Dermis microvascular lymphatic vessel endothelial cell (primary cell): ENCODE measurements at regions not wholly inside any gene's neighbourhood (a gene's known extent, or its start where the extent isn't known, plus 50 kb on each side); places are given as distances from the start of the nearest gene placed in this dataset.

ENCODE experiments used
- DNase-seq, 2 donors: peaks; one replicate each; pipeline versions ENCODE4 v3.0.0 to v3.0.0-alpha.2; 2010; ENCODE audit warnings: low read depth in 2 of 2

DNA sequence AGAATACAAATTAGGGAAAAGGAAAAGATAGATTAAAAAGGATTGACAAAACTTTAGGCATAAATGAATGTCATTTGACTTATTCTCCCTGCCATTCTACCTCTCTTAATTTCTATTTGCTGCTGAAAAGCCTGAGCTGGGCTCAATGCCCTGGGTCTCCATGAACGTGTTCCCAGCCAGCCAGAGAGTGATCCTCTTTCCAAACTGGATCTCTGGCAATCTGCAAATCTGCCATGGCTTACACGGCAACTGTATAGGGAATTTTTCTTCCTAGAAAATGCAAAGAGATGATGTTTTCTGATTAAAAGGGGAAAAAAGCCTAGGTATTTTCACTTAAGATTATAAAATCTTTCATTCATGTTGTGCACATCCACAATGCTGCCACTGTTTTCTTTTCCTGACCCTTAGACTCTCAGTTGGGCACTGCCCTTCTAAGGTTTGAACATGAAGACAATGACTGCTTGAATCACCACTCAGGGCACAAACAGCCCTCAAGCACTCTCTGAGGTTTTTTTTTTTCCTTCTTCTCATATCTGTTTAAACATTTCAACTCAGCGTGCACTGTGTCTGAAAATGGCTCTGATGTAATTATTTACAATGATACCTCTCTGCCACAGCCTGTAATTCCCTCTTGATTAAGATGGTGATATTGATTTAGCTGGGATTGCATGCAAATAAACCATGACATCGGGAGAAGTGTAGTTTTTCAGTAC lies 60.3 kb downstream of the DACT1 start:
- DNase-seq, result no peak

DNA sequence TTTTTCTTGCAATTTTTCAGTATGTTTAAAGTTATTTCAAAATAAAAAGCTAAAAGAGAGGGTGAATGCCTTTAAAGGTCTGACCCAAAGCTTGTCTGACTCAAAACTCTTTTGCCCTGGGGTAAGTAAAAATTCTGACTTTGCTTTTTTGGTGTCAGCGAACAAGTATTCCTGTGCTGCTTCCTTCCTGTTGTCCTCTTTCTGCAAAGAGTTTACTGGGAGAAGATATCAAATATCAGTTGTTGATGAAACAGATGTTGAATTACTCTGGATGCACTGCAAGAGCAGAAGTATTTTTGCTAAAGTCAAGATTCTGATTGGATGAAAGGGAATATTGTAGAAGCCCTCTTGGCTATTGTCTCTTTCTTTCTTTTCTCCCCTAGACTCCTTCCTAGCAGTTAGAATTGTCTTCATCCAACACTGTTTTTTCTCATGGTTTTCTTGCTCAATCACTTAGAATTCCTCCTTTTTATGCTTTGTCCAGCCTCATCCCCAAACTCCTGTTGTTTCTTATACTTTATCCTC lies 62.0 kb downstream of the DACT1 start:
- DNase-seq, result no peak

DNA sequence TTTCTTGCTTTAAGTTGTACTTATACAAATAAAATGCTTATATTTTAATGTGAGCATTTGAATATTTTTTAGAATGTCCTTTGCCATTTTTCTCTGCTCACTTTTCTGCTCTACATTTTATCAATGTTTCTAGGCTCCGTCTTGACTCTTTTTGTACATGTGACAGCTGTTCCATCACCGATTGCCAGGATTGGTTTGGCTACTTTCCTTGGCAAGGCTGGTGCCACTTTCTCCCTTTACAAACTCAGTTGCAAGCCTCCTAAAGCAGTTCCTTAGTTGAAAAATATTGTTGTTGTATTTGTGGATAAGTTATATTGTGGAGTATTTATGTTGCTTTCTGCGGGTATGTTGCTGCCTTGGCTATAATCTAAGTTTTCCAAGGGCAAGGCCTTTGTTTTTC lies 63.4 kb downstream of the DACT1 start:
- DNase-seq, result no peak

DNA sequence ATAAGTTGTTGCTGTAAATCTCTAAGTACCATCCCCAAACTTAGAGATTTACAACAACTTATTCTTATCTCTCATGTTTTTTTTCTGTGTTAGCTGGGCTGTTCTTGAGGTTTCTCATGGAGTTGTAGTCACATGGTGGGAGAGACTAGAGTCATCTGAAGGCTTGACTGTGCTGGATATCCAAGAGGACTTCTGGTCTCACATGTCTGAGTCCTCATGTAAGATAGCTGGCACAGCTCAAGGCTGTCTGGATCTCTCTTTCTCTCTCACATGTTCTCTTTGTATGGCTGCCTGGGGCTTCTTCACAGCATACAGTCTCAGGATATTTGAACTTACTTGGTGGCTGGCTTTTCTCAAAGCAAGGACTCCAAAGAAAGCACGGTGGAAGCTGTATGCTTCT lies 63.8 kb downstream of the DACT1 start:
- no peak for DNase-seq

DNA sequence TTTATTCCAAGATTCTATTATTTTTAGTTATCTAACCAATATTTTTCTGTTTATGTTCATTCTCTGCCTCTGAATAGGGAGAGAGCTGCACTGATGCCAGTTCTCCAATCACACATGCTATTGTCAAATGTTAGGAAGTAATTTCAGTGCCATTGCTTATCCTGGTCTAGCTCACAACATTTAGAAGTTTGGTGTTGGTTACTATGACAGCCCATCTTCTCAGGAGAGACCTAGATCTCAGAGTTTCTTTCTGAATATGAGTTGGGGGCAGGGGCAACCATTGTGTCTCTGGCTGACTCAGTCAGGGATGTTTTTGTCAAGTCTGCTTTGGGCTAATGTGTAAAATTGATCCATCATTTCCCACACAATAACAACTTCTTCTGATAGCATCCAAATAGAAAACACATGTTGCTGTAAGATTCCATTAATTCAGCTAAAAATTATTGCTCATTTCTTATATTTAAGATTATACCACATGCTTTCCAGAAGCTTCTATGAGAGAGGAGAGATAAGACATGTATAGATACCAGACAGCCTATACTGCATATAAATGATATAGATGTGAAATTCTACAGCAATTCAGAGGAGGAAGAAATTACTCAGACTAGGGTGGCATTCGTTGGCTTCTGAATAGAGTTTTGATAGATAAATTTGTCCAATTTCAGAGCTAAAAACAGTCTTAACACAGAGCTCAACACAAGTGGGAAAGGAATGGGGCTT lies 64.8 kb downstream of the DACT1 start:
- DNase-seq, result no peak

DNA sequence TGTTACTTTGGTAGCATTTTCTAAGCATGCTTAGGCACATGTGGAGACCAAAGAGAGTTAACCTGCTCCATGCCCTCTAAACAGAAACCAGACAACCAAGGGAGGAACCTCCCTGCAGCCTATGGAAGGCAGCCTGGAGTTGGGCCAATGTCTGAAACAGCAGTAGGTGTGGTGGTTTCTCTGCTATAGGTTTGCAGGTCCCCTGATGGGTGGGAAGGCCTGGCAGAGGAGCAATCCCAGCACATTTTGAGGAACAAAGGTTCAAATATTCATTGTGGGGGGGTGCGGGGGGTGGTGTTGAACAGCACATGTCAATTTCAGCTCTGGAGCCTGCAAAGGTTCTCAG lies 65.4 kb downstream of the DACT1 start:
- DNase-seq, result no peak

DNA sequence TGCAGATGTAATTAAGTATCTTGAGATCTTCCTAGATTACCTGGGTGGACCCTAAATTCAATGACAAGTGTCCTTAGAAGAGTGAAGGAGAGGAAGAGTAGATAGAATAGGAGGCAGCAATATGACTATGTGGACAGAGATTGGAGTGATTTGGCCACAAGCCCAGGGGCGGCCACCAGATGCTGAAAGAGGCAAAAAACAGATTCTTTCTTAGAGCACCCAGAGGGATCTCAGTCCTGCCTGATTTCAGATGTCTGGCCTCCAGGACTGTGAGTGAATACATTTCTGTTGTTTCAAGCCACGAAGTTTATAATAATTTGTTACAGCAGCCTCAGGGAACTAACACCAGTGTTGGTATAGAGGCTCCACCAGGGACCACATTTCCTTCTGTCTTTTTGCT lies 67.3 kb downstream of the DACT1 start:
- DNase-seq, result no peak

DNA sequence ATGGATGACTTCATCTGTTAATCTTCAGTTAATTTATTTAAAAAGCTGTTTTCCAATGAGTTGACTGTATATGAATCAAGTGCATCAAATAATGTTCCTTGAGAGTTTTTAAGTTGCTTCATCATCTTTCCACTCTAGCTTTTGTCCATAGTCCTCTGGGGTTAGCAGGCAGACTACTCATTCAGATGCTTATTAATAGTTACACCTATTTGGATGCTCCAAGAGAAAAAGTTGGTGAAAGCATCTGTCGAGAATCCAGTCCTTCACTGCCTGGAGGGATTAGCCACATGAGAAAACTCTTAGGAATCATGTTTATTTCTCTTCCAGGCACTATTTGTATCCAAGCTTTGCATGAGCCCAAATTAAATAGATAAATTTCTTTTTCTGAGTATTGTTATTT lies 70.2 kb downstream of the DACT1 start:
- DNase-seq, result no peak

DNA sequence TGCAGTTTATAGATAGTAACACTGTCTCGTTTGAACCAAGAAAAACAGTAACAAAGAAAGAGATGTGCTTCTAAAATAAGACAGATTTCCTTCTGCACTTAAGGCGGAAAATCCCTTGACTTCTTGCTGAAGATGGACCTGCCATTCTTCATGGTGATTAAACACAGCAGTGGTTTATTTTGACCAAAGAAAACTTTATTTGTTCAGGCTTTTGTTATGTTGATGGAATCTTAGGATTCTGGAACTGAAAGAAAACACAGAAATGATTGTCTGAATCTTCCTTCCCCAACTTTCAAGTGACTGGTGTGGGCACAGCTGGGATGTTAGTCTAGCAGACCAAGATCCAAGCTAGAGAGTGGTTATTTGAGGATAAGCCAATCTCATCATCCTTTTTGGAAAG lies 72.2 kb downstream of the DACT1 start:
- DNase-seq, result no peak

DNA sequence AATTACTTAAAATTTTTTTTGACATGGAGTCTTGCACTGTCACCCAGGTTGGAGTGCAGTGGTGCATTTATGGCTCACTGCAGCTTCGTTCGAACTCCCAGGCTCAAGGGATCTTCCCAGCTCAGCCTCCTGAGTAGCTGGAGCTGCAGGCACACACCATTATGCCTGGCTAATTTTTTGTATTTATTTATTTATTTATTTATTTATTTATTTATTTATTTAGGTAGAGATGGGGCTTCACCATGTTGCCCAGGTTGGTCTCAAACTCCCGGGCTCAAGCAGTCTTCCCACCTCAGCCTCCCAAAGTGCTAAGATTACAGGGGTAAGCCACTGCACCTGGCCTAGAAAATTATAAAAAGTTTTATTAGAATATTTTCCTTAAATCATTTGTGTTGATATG lies 73.6 kb downstream of the DACT1 start:
- DNase-seq, result no peak

DNA sequence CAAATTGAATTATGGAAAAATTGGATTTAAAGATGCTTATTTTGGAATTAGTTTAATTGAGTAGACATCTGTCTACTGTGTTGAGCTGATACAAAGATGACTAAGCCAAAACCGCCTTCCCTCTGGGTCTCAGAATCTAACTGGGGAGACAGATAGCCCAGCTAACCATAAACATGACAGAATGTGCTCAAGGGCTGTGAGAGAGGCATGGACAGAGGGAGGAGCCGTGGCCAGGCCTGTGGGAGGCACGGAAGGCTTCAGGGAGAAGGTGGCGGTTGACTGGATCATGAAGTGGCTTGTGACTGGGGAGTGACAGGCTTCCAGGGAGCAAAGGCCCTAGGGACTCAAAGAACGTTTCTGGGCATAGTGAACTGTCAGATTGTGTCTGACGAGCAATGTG lies 74.6 kb downstream of the DACT1 start:
- no peak for DNase-seq

DNA sequence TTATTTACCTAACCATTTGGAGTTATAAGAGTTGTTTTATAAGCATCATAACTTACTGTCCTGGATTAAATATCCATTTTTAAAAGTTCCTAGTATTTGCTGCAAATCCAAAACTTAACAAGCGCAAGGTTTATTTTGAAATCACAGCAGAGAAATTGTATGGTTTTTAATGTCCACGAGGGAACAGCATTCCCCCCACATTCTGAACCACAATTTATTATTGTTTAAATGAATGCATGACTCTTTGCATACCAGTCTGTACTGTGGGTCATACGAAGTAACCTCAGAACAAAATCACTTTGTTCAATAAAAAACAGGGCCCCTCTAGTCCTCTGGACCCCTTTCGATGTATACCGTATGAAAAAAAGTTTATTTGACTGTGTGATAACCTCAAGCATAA lies 75.9 kb downstream of the DACT1 start:
- DNase-seq, result no peak

DNA sequence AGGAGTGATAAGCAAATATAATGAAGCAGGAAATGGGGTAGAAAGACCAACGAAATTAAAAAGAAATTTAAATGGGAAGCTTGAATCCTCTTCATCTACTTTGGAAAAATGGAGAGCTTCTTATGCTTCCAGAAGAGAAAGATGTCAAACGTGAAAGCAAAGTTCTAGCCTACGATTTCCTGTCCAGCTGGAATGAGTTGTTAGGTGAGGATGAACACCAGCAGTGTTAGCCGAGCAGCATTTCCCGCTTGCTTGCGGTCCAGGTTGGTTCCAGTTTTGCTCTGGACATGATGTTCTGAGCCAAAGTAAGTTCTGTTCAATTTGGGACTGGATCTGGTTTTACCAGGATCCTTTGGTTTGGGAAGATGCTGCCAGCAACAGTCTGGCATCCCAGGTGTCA lies 78.9 kb downstream of the DACT1 start:
- DNase-seq, result no peak

DNA sequence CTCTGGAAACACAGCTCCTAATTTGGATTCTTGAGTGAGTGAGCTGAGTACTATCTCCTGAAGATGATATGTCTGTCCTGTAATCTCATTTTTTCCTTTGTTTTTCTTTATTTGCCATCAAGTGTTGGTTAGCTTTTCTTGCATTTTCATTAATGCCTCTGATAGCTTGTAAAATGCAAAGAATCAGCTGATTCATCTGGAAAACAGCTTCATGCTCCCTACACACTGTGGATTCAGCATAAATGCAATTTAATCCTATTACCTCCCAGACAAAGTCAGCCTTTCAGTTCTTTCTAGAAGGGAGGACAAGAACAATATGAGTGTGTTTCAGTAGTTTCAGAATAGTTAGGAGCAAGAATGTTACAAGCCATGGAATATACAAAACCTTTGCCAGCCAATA lies 79.4 kb downstream of the DACT1 start:
- DNase-seq, result no peak

DNA sequence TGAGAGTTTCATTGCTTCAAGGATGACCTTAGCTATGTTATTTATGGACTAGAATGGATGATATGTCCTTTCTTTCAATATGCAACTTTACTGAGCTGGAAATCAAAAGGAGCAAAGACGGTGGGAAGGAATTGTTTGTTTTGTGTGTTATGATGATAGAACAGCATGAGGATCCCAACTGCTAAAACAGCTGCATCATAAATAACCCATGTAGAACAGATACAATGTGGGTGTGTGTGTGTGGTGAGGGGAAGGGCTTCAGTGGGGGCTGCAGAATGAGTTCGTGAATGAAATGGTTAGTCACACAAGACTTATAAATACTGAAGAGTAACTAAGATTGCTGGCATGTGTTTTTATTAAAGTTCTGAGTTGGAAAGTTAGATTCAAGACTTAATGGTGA lies 80.1 kb downstream of the DACT1 start:
- no peak for DNase-seq

DNA sequence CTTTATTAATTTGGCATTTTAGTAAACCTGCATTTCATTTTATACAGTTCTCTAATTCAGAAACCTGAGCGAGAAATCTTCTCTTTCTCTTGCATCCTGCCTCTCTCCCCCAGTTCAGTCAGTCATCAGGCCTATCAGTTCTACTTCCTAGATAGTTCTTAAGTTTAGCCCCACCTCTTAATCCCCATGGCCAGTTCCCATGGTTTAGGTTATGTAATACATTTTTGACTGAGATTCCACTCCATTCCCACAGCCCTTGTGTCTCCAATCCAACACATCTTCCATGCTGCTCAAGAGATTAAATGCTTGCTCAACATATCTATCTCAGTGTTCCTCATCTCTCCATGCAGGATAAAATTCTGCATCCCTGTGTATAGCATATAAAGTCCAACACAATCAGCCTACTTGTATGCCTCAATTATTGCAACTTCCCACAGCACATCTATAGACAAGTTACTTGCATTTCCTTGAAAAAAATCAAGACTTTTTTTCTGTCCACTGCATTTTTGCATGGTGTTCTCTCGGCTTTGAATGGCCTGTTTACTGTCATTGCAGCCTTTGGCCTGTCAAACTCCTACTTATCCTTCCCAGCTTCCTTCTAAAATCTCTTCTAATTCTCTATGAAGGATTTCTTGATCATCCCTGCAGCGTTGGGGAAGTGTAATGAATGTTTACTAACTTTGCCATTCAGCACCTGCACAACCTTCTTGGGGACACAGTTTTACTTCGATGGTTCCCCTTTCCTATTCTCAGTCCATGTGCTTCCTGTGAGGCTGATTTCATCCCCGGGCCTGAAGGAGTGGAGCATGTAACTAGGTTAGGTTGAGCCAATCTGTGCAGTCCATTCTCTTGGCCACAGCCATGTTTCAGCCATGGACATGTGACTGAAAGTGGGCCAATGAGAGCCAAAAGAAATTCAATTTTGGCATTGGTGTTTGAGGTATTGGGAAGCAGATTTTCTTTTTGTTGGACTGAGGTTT lies 80.8 kb downstream of the DACT1 start:
- no peak for DNase-seq

DNA sequence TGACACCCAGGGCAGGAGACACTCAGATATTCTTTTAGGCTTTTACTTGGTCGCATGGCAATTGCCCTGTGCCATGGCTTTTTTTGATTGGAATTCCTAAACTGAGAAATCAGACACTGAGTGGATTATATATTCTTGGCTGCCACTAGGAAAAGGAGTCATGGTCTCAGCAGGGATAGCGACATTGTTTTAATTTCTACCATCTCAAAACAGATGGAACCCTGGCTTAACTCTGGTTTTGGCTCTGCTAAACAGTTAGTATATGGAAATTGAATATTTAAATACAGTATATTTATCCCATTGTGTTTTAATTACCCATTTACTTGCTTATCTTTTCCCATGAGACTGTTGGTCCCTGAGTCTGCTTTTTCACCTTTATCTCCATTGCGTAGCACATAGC lies 84.0 kb downstream of the DACT1 start:
- DNase-seq, result no peak

DNA sequence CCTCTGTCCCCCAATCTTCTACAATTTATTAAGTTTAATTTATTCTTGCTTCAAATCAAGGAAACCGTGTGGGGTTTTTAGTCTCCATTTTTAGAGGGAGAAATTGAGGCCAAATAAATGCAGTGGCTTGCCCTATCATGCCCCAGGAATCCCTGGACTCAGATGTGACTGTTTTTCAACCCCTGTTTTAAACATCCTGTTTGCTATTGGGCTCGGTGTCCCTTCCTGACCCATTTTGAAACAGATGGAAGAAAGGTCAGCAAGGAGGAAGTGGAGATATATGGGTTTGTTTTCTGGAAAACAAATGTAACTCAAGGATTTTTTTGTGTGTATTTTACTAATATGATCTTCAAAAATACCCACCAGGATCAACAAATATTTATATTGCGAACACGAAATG lies 84.7 kb downstream of the DACT1 start:
- DNase-seq, result peak in 1 of 2 donors; percentile 3

DNA sequence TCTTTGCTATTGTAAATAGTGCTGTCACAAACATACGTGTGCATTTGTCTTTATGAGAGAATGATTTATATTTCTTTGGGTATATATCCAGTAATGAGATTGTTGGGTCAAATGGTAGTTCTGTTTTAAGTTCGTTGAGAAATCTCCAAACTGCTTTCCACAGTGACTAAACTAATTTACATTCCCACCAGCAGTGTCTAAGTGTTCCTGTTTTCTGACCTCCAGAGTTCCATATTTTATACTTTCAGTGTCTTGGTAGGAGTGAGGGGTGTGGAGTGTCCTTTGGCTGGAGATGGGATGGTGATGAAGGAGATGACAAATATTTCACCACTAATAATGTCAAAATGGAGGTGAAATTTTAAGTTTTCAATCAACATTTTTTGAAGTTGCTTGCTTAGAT lies 86.4 kb downstream of the DACT1 start:
- DNase-seq, result no peak

DNA sequence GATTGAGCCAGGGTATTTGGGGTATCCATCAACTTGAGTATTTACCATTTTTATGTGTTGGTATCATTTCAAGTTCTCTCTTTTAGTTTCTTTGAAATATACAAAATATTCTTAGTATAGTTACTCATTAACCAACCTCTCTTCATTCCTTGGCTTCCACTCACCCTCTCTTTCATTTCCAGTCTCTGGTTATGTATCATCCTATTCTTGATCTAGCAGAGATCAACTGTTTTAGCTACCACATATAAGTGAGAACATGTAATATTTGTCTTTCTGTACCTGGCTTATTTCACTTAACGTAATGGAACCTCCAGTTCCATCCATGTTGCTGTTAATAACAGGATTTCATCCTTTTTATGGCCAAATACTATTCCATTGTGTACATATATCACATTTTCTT lies 86.9 kb downstream of the DACT1 start:
- no peak for DNase-seq

DNA sequence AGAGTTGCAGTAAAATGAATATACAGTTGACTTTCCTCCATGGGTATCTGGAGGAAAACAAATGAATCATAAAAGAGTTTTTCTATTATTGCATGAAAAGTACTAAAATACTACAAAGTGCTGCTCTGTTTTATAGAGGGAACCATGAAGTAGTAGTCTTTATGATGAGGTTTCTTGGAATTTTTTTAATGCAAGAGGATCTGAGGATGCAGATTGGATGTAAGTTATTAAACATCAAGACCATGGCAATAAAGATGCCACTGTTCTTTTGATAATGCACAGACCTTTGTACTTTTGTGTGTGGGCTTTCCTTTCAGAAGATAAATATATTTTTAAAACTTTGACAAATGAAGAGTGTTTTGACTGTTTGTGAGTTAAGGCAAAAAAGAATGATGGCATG lies 87.5 kb downstream of the DACT1 start:
- no peak for DNase-seq

DNA sequence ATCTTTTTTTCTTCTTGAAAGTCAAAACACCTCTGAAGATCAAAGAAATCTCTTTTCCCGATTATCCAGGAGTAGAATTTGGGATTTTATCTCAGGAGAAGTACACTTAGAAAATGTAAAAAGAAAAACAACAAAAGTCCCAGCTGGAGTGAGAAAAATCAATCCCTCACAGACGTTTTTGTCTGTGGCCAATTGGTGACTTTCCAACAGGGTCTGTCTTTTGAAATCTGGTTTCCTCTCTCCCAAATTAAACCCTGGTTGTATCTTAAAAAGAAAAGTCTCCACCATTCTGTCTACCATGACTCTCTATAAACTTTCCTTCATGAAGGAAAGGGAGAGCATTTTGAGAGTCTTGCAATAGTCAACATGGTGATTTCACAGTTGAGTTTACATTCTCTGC lies 88.1 kb downstream of the DACT1 start:
- DNase-seq, result no peak
